ENCODE measurements at regions not wholly inside any gene's neighbourhood (a gene's known extent, or its start where the extent isn't known, plus 50 kb on each side); places are given as distances from the start of the nearest gene placed in this dataset.
A peak's percentile ranks its signal among the peaks of the same experiment; 100 is the strongest.

- no peak overlapping the region for H4K91ac ChIP-seq (replicated peaks; ENCODE audit: insufficient read length, low read length)
- CTCF ChIA-PET (ENCODE audit: partially characterized antibody): no interaction called here
- no peak overlapping the region for H2BK20ac ChIP-seq (ENCODE audit: low read length)
- peaks cover 8% of the 10 kb centered on the region in 2 experiments for H3K9me3 ChIP-seq (ENCODE audit: insufficient read depth in 2 of 2, low read depth in 1 of 2, low read length in 1 of 2)
- POLR2A ChIA-PET (ENCODE audit: partially characterized antibody): no interaction called here
- no peak overlapping the region for H3K4me3 ChIP-seq (ENCODE audit: extremely low read depth in 1 of 4, insufficient read depth in 2 of 4, low read depth in 3 of 4, low read length in 4 of 4)
- H3K79me2 ChIP-seq (ENCODE audit: control insufficient read depth in 1 of 2, insufficient read depth in 2 of 2, low read length in 2 of 2): no peaks in the 10 kb centered on the region
- no peak overlapping the region for H3K27ac ChIP-seq (ENCODE audit: low read depth, low read length)
- TF ChIP-seq POU5F1 (IDR thresholded peaks at IDR 0.05; ENCODE audit: low read depth, low read length) (no peak), KDM4A (IDR thresholded peaks at IDR 0.05; ENCODE audit: low read depth, low read length, severe bottlenecking) (no peak), E2F6 (IDR thresholded peaks at IDR 0.05) (no peak), TCF12 (IDR thresholded peaks at IDR 0.05; ENCODE audit: low read depth, low read length) (no peak), BACH1 (IDR thresholded peaks at IDR 0.05; ENCODE audit: low read length) (no peak), MAX (IDR thresholded peaks at IDR 0.05) (no peak), ATF3 (IDR thresholded peaks at IDR 0.05; ENCODE audit: insufficient read depth, low read depth, low read length) (no peak), EP300 (IDR thresholded peaks at IDR 0.05; ENCODE audit: borderline replicate concordance in 1 of 2, low read depth in 2 of 2, low read length in 2 of 2) (no peak)
- TF ChIP-seq, protein P1, sequence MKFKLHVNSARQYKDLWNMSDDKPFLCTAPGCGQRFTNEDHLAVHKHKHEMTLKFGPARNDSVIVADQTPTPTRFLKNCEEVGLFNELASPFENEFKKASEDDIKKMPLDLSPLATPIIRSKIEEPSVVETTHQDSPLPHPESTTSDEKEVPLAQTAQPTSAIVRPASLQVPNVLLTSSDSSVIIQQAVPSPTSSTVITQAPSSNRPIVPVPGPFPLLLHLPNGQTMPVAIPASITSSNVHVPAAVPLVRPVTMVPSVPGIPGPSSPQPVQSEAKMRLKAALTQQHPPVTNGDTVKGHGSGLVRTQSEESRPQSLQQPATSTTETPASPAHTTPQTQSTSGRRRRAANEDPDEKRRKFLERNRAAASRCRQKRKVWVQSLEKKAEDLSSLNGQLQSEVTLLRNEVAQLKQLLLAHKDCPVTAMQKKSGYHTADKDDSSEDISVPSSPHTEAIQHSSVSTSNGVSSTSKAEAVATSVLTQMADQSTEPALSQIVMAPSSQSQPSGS (IDR thresholded peaks at IDR 0.05; ENCODE audit: low read length): no peak
- H2BK5ac ChIP-seq (ENCODE audit: low read depth, low read length): no peak overlapping the region
- no peak overlapping the region for H4K8ac ChIP-seq (ENCODE audit: extremely low read depth, insufficient read depth, low read length)
- WGBS, 2 experiments (ENCODE audit: extremely low coverage in 1 of 2, insufficient coverage in 1 of 2, insufficient read length in 1 of 2, insufficient replicate concordance in 2 of 2, low coverage in 1 of 2, low lambda C conversion rate in 2 of 2, missing lambda C conversion rate in 1 of 2): 90% methylated on average over 3 of the region's 3 CpGs; no CpG with 5 or more reads in 1 of the 2 experiments
- no peak overlapping the region for H2AFZ ChIP-seq (ENCODE audit: low read length)
- no peak for FAIRE-seq
- H3K27me3 ChIP-seq (replicated peaks in 1 of 4; ENCODE audit: control insufficient read depth in 3 of 4, extremely low read depth in 1 of 4, insufficient read depth in 3 of 4, low read length in 3 of 4): no peaks in the 10 kb centered on the region
- no peak for DNase-seq (ENCODE audit: low read depth in 1 of 2, low spot score in 2 of 2)
- H3K14ac ChIP-seq (ENCODE audit: insufficient read length): no peak overlapping the region
- no peak overlapping the region for H3K4ac ChIP-seq (replicated peaks; ENCODE audit: insufficient read length, low read depth, low read length)
- H3K23me2 ChIP-seq (ENCODE audit: low read depth, low read length): no peaks in the 10 kb centered on the region
- no peaks in the 10 kb centered on the region for H3K79me1 ChIP-seq (ENCODE audit: low read depth, low read length)
- H2BK12ac ChIP-seq (ENCODE audit: low read depth, low read length): no peak overlapping the region
- H4K5ac ChIP-seq (ENCODE audit: insufficient read length, low read depth, low read length): no peak overlapping the region
- H3K4me1 ChIP-seq (replicated peaks in 1 of 4; ENCODE audit: control insufficient read depth in 3 of 4, insufficient read depth in 4 of 4, low read length in 3 of 4): 0 out of 7 replicates have a peak, but pooled peaks cover 0 to 2% (median 0%) of the 10 kb centered on the region in 4 experiments
- no peak overlapping the region for H2AK5ac ChIP-seq (ENCODE audit: low read depth, low read length)
- H3K23ac ChIP-seq (ENCODE audit: insufficient read length): no peak overlapping the region
- H3K18ac ChIP-seq (ENCODE audit: extremely low read depth, low read length): no peak overlapping the region
- no peak overlapping the region for H2BK15ac ChIP-seq (ENCODE audit: low read length)
- H3K9ac ChIP-seq (replicated peaks in 1 of 4; ENCODE audit: extremely low read depth in 1 of 4, low read depth in 3 of 4, low read length in 3 of 4): no peak overlapping the region
- no peaks in the 10 kb centered on the region for H4K20me1 ChIP-seq (replicated peaks in 1 of 2; ENCODE audit: control insufficient read depth in 1 of 2, insufficient read depth in 2 of 2, low read length in 2 of 2)
- H2BK120ac ChIP-seq (replicated peaks; ENCODE audit: low read depth, low read length): no peak overlapping the region
- H3K56ac ChIP-seq (replicated peaks; ENCODE audit: insufficient read length, low read depth, low read length): no peak overlapping the region
- H3K4me2 ChIP-seq (ENCODE audit: insufficient read depth in 1 of 2, low read depth in 2 of 2, low read length in 2 of 2): 0 out of 4 replicates have a peak overlapping the region, but pooled peaks of 1 of the 2 experiments have one; percentile 17
- peaks cover 0 to 3% (median 0%) of the 10 kb centered on the region in 4 experiments; a peak in 1 of 8 replicates for H3K36me3 ChIP-seq (ENCODE audit: control insufficient read depth in 2 of 4, insufficient read depth in 4 of 4, low read length in 3 of 4)
Measured at GRCh38 chr3:104291437-104291851, 1075.3 kb upstream of the ALCAM start.
